Activated CD8-positive, alpha-beta memory T cell treated with anti-CD3 and anti-CD28 coated beads, Interleukin-2, amount 10 ng/mL, durations not matched to agents 7 days and 5 days (primary cell): ENCODE measurements at regions not wholly inside any gene's neighbourhood (a gene's known extent, or its start where the extent isn't known, plus 50 kb on each side); places are given as distances from the start of the nearest gene placed in this dataset.
"Not testable (repeated sequence)": the region's sequence is repeated elsewhere in the genome, so short reads cannot be mapped to it uniquely, and the experiment has no call there.

Source experiments
- ATAC-seq: fragments of 150-1000 bp; cut with Tn5 transposase; one replicate; pipeline ENCODE4 v1.10.0; 2021; ENCODE audit warnings: moderate library complexity
- CTCF ChIA-PET: fragments of 350-600 bp; sonication (Branson Sonifier 250); formaldehyde crosslinking; loops from one replicate; lab custom pipeline; 2021; ENCODE audit warnings: antibody characterized with exemption; lab: Charles Lee
- DNase-seq: peaks from one replicate; pipeline ENCODE4 v3.0.0-alpha.2; 2020
- H3K27ac Mint-ChIP-seq: one replicate; pipeline ENCODE4 v1.8.0; 2021; ENCODE audit warnings: mild to moderate bottlenecking, mixed read lengths
- H3K27me3 Mint-ChIP-seq: one replicate; pipeline ENCODE4 v1.8.0; 2021; ENCODE audit warnings: mixed read lengths
- H3K36me3 Mint-ChIP-seq: one replicate; pipeline ENCODE4 v1.8.0; 2021; ENCODE audit warnings: mild to moderate bottlenecking, mixed read lengths
- H3K4me1 Mint-ChIP-seq: one replicate; pipeline ENCODE4 v1.8.0; 2021; ENCODE audit warnings: mixed read lengths
- H3K4me3 Mint-ChIP-seq: one replicate; pipeline ENCODE4 v1.8.0; 2021; ENCODE audit warnings: mild to moderate bottlenecking, moderate library complexity, mixed read lengths
- H3K9me3 Mint-ChIP-seq: one replicate; pipeline ENCODE4 v1.8.0; 2022; ENCODE audit warnings: low read depth, mixed read lengths

DNA sequence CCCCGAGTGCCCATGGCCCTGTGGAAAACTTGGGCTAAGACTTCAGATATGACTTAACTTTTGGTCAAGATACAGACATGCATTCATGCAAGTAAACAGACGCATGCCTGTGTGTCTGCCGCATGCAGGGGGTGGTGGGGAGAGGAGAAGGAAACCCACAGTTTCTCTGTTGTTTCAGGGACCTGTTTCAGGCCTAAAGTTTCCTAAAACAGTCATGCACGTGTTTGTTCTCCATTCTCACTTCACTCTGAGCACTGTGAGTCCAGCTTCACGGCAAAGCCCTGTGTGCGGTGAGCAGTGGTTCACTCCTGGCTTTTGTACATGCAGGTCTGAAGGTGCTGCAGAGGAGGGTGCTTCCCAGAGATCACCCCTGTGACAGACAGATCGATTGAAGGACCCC lies 158.7 kb downstream of the FOXL1 start:
- CTCF ChIA-PET = no interaction called here
- no peak overlapping the region for H3K27ac Mint-ChIP-seq
- ATAC-seq = no peak
- DNase-seq = no peak
- no peaks in the 10 kb centered on the region for H3K36me3 Mint-ChIP-seq
- no peaks in the 10 kb centered on the region for H3K9me3 Mint-ChIP-seq
- peaks cover 7% of the 10 kb centered on the region for H3K4me1 Mint-ChIP-seq
- H3K4me3 Mint-ChIP-seq = no peak overlapping the region
- H3K27me3 Mint-ChIP-seq = peaks cover 63% of the 10 kb centered on the region

DNA sequence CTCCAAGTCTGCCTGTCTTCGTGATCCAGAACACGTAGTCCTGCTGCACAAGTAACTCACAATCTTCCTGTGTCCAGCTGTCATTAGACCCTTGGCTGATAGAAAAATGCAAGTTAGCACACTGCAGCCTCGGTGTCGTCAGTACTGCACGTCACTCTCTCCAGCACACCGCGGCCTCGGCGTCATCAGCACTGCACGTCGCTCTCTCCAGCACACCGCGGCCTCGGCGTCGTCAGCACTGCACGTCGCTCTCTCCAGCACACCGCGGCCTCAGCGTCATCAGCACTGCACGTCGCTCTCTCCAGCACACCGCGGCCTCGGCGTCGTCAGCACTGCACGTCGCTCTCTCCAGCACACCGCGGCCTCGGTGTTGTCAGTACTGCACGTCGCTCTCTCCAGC lies 160.0 kb downstream of the FOXL1 start:
- H3K4me3 Mint-ChIP-seq, H3K4me1 Mint-ChIP-seq, H3K36me3 Mint-ChIP-seq, CTCF ChIA-PET, H3K9me3 Mint-ChIP-seq, ATAC-seq, H3K27ac Mint-ChIP-seq, DNase-seq: not testable (repeated sequence)
- H3K27me3 Mint-ChIP-seq = peaks cover 54% of the 10 kb centered on the region

DNA sequence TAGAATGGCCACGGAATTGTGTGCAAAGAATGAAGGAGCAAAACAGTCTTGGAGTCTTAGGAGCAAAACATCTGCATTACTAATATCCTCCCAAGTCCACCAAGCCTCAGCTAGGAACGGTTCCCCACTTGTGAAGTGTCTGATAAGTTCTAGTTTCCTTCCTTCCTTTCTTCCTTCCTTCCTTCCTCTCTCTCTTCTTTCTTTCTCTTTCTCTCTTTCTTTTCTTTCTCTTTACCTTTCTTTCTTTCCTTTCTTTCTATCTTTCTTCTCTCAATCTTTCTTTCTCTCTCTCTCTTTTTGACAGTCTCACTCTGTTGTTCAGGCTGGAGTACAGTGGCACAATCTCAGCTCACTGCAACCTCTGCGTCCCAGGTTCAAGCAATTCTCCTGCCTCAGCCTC lies 160.8 kb downstream of the FOXL1 start:
- H3K27ac Mint-ChIP-seq = no peak overlapping the region
- ATAC-seq (no peak), DNase-seq (no peak)
- H3K36me3 Mint-ChIP-seq = no peaks in the 10 kb centered on the region
- CTCF ChIA-PET = no interaction called here
- peaks cover 7% of the 10 kb centered on the region for H3K4me1 Mint-ChIP-seq
- peaks cover 46% of the 10 kb centered on the region for H3K27me3 Mint-ChIP-seq
- no peak overlapping the region for H3K4me3 Mint-ChIP-seq
- no peaks in the 10 kb centered on the region for H3K9me3 Mint-ChIP-seq

DNA sequence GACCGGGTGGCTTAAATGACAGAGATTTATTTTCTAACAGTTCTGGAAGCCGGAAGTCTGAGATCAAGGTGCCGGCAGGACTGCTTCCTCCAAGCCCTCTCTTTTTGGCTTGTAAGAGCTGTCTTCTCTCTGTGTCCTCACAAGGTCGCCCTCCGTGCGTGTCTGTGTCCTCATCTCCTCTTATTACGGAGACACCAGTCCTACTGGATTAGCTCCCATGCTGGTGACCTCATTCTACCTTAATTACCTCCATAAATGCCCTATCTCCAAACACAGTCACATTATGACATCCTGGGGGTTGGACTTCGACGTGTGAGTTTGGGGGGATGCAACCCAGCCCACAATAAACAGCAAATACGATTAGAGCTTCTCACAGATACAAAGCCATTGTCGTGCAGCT lies 161.5 kb downstream of the FOXL1 start:
- Mint-ChIP-seq H3K27ac (no peak overlapping the region), H3K36me3 (no peaks in the 10 kb centered on the region)
- ATAC-seq = no peak

DNA sequence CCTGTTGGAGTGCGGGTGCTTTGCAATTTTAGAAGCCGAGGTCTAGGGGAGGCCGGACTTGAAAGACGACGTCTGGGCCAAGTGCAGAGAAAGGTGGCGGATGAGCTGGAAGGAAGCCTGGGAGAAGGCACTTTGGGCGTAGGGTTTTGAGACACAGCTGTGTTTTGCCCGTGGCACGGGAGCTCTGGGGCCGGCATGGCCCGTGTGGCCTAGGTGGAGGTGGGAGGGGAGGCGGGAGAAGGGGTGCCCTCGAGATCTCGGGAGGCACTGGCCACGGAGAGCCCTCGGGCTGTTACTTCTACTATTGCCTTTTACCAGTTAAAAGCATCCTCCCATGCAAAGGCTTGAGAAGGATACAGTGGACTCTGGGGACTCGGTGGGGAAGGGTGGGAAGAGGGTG lies 161.9 kb downstream of the FOXL1 start:
- DNase-seq (no peak), ATAC-seq (no peak)
- CTCF ChIA-PET = no interaction called here
- no peaks in the 10 kb centered on the region for H3K36me3 Mint-ChIP-seq
- peaks cover 36% of the 10 kb centered on the region for H3K27me3 Mint-ChIP-seq
- no peaks in the 10 kb centered on the region for H3K9me3 Mint-ChIP-seq
- no peak overlapping the region for H3K27ac Mint-ChIP-seq
- peaks cover 7% of the 10 kb centered on the region for H3K4me1 Mint-ChIP-seq
- no peak overlapping the region for H3K4me3 Mint-ChIP-seq

More for the DNA sequence above, 161.5 kb downstream of the FOXL1 start:
- Mint-ChIP-seq H3K9me3 (no peaks in the 10 kb centered on the region), H3K4me3 (no peak overlapping the region), H3K4me1 (peaks cover 7% of the 10 kb centered on the region), H3K27me3 (peaks cover 41% of the 10 kb centered on the region)
- CTCF ChIA-PET = no interaction called here
- DNase-seq = no peak

DNA sequence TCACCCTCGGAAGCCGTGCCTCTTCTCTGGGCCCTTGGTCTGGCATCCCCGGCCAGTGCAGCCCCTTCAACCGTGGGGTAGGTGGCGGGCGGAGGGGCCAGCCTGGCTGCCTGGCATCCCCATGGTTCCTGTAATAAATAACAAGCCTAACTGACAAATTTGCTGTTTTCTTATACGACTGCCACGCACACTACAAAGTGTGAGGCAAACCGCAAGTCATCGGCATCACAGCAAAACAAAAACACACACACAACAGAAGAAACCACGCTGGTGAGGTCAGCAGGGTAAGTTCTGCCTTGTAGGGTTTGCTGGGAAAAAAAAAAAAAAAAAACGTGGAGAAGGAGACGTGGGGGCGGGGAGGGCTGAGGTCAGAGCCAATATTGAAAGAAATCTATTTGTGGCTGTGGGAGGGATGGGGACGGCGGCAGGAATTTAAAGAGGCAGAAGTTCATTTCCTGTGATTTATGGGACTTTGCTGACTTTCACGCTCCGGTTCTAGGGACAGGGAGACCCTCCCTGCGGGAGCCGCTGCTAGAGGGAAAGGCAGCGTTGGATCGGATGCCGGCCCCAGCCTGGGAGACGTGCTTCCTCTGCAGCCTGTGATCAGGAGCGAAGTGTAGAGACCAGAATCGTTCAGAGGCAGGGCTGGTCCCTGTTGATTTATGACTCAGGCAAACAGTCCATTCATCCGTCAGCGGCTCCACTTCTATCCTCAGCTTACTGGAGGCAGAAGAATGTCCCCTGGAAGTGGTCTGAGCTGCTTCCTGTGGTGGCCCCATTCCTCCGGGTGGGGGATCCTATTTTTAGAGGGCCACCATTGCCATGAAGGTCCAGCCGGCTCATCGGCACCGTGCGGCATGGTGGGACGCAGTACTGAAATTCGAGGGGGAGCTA lies 162.8 kb downstream of the FOXL1 start:
- Mint-ChIP-seq H3K27me3 (peaks cover 35% of the 10 kb centered on the region), H3K9me3 (no peaks in the 10 kb centered on the region), H3K4me3 (no peak overlapping the region), H3K27ac (no peak overlapping the region), H3K4me1 (peaks cover 7% of the 10 kb centered on the region), H3K36me3 (no peaks in the 10 kb centered on the region)
- ATAC-seq = no peak
- DNase-seq = no peak
- CTCF ChIA-PET = no interaction called here

DNA sequence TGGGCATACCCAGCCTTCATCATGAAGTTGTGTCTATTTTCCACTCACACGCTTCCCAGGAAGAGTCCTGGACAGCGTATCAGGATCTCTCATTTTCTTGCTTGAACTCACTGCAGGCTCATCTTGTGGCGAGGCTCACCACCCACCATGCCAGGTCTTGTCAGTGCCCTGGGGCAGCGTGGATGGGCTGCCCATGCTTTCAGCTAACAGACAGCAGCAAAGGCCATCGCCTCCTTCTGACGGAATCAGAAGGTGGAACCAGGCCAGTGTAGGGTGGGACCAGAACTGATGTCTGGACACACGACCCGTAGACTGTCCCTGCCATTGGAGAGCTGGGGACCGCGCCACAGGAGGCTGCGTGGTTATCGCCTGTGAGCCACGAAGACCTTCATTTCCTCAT lies 169.4 kb downstream of the FOXL1 start:
- Mint-ChIP-seq H3K4me1 (no peaks in the 10 kb centered on the region), H3K9me3 (no peaks in the 10 kb centered on the region), H3K4me3 (no peak overlapping the region), H3K27me3 (no peaks in the 10 kb centered on the region), H3K27ac (no peak overlapping the region), H3K36me3 (no peaks in the 10 kb centered on the region)
- ATAC-seq (no peak), DNase-seq (no peak)
- CTCF ChIA-PET = no interaction called here

DNA sequence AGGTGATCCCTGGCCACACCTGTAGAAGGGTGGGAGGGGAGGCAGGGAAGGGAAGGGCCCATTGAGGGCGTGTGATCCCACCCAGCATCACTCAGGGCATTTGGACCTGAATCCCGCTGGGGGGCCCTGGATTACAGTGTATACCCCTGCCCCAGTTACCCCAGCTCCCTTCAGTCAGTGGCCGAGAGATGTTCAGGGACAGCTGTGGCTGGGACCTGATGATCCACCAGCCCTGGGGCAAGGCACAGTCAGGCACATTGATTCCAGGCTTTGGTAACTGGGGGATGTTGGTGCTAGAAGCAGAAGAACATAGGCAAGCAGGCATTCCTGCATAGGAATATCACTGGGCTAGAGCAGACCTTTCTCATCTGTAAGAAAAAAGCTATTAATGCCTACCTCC lies 170.3 kb downstream of the FOXL1 start:
- no peaks in the 10 kb centered on the region for H3K27me3 Mint-ChIP-seq
- H3K9me3 Mint-ChIP-seq = no peaks in the 10 kb centered on the region
- H3K4me1 Mint-ChIP-seq = no peaks in the 10 kb centered on the region
- no peak for ATAC-seq
- H3K4me3 Mint-ChIP-seq = no peak overlapping the region
- no peak overlapping the region for H3K27ac Mint-ChIP-seq
- no peaks in the 10 kb centered on the region for H3K36me3 Mint-ChIP-seq
- CTCF ChIA-PET = no interaction called here
- no peak for DNase-seq

DNA sequence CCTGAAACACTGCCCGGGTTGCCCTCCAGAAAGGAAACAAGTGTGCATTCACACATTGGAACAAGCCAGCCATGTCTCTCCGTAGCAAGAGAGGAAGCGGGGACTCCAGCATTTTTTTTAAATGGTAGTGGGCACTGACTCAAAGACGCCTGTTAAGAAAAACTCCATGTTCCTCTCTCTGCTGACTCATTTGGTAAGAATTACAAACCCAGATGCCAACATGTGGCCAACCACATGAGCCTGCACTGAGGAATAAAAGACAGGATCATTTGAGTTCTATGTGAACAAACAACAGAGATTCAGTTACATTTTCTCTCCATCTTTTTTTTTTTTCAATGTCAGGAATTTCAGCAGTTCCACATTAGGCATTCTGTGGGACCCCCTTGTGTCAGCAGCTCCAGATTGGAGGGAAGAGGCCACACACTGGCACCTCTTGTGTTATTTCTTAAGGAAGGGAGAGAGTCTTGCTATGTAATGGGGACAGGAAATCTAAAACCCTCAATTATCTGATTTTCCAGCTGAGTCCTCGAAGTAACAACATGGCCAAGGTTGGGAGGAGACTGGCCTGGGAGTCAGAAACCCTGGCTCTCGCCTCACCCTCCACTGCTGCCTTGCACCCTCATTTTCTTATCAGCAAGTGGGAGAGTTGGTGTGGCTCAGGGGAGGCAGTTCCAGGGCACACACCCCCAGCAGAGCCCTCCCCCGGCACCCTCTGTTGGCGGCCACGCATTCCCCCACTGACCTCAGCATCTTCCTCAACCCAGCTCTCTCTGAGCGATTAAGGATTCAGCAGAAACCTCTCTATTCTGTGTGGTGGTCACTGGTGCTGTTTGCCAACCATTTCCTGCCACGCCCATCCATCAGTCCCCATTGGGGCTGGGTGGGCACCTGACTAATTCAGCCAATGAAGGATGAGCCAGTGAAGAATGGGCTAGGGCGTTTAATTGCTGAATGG lies 173.0 kb downstream of the FOXL1 start:
- no peak overlapping the region for H3K4me3 Mint-ChIP-seq
- H3K4me1 Mint-ChIP-seq = no peaks in the 10 kb centered on the region
- H3K27me3 Mint-ChIP-seq = no peaks in the 10 kb centered on the region
- DNase-seq = no peak
- no peak for ATAC-seq
- no peak overlapping the region for H3K27ac Mint-ChIP-seq
- CTCF ChIA-PET = no interaction called here
- no peaks in the 10 kb centered on the region for H3K9me3 Mint-ChIP-seq
- no peaks in the 10 kb centered on the region for H3K36me3 Mint-ChIP-seq

DNA sequence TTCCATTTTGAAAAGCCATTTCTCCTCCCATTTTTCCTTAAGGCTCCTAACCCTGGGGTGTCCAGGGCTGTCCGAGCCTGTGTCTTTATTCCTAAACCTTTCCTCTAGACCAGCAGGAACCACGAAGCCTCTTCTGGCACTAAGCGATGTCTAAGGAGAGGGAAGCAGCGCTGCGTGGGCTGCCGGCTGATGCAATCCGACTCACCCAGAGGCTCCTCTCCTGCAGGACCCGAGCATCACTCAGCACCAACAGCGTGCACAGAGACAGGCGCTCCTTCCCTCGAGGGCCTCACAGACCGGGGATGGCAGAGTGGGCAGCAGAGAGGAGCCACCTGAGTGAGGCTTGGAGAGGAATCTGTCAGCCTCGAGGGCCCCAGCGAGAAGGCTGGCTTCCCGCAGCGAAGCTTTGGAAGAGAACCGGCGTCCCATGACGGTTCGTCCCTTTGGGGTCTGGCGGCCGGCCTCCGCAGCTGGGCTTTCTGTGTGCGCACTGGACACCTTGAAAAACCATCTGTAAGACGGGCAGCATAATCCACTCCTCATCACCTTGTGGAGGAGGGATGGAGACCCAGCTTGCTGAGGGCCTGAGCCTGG lies 174.3 kb downstream of the FOXL1 start:
- Mint-ChIP-seq H3K4me3 (no peak overlapping the region), H3K36me3 (no peaks in the 10 kb centered on the region), H3K4me1 (peaks cover 6% of the 10 kb centered on the region), H3K27me3 (peaks cover 8% of the 10 kb centered on the region), H3K9me3 (no peaks in the 10 kb centered on the region), H3K27ac (no peak overlapping the region)
- CTCF ChIA-PET = no interaction called here
- ATAC-seq (no peak), DNase-seq (no peak)

DNA sequence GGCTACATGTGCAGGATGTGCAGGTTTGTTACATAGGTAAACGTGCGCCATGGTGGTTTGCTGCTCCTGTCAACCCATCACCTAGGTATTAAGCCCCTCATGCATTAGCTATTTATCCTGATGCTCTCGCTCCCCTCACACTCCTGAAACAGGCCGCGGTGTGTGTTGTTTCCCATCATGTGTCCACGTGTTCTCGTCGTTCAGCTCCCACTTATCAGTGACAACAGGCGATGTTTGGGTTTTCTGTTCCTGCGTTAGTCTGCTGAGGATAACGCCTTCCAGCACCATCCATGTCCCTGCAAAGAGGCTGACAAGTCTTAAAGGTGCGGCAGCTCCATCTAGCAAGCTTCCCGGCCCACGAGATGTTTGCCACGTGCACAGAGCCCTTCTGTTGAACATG lies 175.1 kb downstream of the FOXL1 start:
- Mint-ChIP-seq H3K9me3 (no peaks in the 10 kb centered on the region), H3K4me1 (peaks cover 6% of the 10 kb centered on the region), H3K27ac (no peak overlapping the region), H3K4me3 (no peak overlapping the region), H3K27me3 (peaks cover 8% of the 10 kb centered on the region), H3K36me3 (no peaks in the 10 kb centered on the region)
- DNase-seq = no peak
- CTCF ChIA-PET = interaction anchor here (0.5 kb wide), 1 partner anchor 1871 kb away, joined by 3 read pairs; no protein-coding TSS in a partner anchor
- no peak for ATAC-seq

DNA sequence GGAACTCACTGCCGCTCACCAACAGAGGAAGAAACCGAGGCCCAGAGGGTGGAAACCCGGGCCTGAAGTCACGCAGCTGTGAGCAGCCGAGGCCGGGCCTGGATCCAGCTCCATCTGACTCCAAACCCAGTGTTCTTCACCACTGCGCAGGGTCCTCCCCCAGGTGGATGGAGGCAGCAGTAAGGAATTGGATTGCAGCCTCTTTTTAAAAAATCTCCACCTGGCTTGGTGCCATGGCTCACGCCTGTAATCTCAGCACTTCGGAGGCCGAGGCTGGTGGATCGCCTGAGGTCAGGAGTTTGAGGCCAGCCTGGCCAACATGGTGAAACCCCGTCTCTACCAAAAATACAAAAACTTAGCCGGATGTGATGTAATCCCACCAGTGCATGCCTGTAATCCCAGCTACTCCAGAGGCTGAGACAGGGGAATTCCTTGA lies 177.2 kb downstream of the FOXL1 start:
- H3K36me3 Mint-ChIP-seq = no peaks in the 10 kb centered on the region
- H3K4me1 Mint-ChIP-seq = peaks cover 6% of the 10 kb centered on the region
- no peak overlapping the region for H3K27ac Mint-ChIP-seq
- no peak for DNase-seq
- H3K27me3 Mint-ChIP-seq = peaks cover 24% of the 10 kb centered on the region
- CTCF ChIA-PET = no interaction called here
- H3K4me3 Mint-ChIP-seq = no peak overlapping the region
- no peak for ATAC-seq
- no peaks in the 10 kb centered on the region for H3K9me3 Mint-ChIP-seq

DNA sequence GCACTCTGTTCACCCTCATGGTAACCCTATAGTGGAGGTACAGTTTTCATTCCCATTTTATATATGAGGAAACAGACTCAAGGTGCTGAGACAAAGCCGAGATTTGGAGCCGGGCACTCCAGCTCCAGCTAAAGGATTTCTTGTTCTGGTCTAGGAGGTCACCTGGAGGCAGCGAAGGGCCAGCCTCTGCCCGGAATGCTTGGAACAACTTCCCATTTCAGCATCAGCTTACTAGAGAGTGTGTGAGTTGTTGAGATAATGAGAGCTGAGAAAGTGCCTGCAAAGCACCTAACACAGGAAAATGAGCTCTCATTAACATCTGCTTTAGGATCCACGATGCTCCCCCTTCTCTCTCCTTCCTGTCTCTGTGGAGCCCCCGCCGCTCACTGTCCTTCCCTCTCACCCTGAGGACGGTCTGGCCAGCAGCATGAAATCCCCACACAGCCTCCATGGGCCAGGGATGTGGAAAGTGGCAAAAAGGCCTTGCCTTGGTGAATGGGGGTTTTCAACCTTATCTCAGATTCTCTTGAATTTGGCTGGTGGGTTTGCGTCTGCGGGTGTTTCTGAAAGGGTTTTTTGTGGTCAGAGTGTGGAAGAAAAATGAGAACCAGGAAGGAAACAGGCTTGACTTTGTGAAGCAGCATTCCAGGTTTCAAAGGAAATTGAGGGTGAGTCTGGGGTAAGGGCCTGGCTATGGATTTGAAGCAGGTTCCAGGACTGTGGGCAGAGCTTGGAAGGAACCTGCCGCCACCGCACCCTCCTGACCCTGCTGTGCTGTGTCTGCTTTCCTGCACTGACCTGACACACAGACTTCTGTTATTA lies 178.7 kb downstream of the FOXL1 start:
- no peaks in the 10 kb centered on the region for H3K9me3 Mint-ChIP-seq
- H3K4me1 Mint-ChIP-seq = peaks cover 6% of the 10 kb centered on the region
- peaks cover 29% of the 10 kb centered on the region for H3K27me3 Mint-ChIP-seq
- H3K4me3 Mint-ChIP-seq = no peak overlapping the region
- H3K36me3 Mint-ChIP-seq = no peaks in the 10 kb centered on the region
- no peak overlapping the region for H3K27ac Mint-ChIP-seq
- ATAC-seq = no peak
- no peak for DNase-seq
- CTCF ChIA-PET = no interaction called here
